Astrocyte of the hippocampus (primary cell): ENCODE measurements at regions not wholly inside any gene's neighbourhood (a gene's known extent, or its start where the extent isn't known, plus 50 kb on each side); places are given as distances from the start of the nearest gene placed in this dataset.
"Not testable (repeated sequence)": the region's sequence is repeated elsewhere in the genome, so short reads cannot be mapped to it uniquely, and the experiment has no call there.

Experiments
- DNase-seq: peaks from one replicate; pipeline ENCODE4 v3.0.0; 2011; ENCODE audit warnings: low read depth, low spot score

DNA sequence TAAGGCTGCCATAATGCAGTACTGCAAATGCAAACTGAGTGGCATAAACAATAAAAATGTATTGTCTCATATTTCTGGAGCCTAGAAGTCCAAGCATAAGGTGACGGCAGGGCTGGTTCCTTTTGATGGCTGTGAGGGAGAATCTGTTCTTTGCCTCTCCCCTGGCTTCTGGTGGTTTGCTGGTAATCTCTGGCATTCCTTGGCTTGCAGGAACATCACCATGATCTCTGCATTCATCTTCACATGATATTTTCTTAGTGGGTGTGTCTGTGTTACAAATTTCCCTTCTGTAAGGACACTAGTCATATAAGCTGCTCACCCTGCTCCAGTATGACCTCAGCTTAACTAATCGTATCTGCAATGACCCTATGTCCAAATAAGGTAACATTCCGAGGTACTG lies 1104.2 kb upstream of the CITED2 start:
- no peak for DNase-seq

DNA sequence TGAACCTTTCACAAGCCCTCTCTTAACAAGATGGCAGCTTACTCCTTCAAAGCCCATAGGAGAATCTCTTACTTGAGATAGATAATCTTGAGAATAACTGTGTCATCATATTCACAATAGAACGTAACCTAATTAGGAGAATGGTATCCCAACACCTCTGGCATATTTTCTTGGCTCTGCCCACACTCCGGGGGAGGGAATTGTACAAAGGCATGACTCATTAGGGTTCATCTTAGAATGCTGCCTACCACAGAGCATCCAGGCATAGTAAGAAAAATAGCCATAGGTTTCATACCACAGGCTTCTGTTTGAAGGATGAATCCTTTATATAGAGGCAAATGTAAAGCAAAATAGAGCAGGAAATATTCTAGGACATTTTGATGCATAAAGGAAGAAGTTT lies 1100.6 kb upstream of the CITED2 start:
- peak; percentile 47 for DNase-seq

DNA sequence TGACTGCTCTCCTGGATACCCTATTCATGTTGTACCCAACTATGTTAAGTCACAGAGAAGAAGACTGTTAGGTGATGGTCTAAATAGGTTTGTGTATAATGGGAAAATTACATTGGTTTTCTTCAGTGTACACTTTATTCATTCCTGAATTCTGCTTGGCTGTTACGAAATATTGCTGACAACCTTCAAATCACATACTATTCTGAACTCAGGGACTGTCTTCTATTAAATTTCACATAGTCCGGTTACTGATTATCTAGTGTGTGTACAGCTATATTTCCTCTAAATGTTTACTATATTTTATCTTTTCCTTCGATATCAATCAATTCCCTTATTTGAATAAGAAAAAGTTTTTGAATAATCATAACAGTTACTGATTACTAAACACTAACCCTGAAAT lies 1090.3 kb upstream of the CITED2 start:
- DNase-seq: no peak

DNA sequence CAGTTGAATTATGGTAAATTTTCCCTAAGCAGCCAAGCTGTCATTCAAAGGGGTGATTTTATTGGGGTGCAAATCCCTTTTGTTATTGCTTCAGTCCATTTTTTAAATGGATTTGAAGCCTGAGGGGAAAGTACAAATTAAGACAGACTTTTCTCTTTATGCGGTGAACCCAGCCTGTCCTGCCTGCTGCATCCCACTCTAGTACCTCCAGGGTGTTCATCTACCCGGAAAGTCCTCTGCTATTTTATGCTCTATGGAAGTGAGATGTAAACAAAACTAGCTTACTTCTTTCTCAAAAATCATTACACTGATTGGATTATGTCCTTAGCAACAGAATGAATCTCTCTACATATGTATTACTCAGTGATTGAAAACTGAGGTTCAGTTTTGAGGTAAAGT lies 1088.9 kb upstream of the CITED2 start:
- no peak for DNase-seq

DNA sequence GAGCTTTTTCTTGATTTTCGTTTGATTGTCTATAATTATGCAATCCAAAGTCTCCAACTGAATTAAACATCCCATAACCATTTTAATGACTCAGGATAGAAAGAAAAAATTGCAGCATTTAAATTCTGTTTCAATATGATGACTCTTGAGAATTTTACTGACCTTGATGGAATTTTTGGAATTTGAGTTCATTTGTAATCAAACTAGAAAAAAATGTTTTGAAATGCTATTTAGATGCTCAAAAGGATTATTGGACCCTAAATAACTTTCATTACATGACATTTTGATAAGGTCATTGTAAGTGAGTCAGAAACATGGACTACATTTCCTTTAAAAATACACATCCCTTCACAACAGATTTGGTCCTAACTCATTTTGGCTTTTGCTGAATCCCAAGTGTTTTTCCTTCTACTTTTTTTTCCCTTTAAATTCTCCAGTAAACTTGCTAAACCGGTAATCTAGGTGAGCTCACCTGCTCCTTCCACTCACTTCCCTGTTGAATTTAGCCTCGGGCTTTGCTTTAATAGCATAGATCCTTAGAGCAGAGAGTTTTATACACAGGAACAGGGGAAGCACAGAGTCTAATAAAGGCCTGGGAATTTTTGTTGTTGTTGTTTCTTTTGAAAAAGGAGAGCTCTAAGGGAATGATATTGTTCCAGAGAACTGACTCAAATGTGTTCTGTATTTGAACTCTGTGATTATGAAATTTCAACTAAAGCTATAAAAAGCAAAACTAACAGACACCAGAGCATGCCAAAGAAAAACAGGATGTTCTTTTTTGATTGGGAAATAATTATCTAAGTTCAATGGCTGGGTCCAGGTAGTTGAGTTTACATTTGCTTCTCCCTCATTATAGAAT lies 1088.2 kb upstream of the CITED2 start:
- DNase-seq: peak; percentile 43

- no peak for DNase-seq
Measured at GRCh38 chr6:140462076-140462452, 1087.6 kb upstream of the CITED2 start.

- DNase-seq: no peak
Measured at GRCh38 chr6:140460267-140460666, 1085.8 kb upstream of the CITED2 start.

DNA sequence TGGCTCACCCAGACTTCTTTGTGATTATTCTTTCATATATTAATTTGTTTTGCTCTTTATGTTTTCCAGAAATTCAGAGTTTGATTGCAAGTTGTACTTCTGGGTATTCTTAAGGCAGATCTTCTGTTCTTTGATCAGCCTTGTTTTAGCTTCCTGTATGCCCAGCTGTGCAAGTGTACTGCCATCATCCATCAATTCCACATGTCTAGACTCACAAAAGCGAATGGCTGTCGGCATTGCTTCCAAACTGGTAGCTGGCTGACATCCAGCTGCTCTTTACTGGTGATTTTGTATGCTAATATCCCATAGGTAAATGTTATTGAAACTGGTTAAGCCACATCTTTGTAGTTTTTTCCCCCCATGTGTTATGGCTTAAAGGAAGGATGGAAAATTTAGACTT lies 1084.8 kb upstream of the CITED2 start:
- no peak for DNase-seq

GRCh38 chr6:140446241-140446640 lies 1071.8 kb upstream of the CITED2 start:
- no peak for DNase-seq

DNA sequence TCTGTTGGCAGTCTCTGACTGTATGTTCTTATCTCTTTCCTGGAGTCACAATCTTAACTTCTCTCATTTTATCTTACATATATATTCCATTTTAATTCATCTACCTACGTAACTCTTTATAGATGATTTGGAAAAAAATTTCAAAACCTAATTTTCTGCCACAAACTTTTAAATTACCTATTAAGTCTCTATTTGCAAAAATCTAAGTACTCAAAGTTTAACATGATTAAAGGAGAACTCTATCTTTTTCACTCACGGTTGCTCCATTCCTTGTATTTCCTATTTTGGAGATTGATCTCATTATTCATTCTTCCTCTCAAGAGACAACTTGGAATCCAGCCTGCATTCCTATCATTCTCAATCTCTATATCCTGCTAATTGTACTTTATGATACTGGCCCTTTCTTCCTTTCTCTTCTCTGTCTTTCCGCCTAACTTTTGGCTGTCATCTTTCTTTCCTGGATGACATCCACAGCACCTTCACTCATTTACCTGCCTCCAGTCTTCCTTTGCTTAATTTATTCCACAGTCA lies 1071.1 kb upstream of the CITED2 start:
- DNase-seq: peak; percentile 75

GRCh38 chr6:140443112-140443511 lies 1068.7 kb upstream of the CITED2 start:
- not testable (repeated sequence) for DNase-seq

DNA sequence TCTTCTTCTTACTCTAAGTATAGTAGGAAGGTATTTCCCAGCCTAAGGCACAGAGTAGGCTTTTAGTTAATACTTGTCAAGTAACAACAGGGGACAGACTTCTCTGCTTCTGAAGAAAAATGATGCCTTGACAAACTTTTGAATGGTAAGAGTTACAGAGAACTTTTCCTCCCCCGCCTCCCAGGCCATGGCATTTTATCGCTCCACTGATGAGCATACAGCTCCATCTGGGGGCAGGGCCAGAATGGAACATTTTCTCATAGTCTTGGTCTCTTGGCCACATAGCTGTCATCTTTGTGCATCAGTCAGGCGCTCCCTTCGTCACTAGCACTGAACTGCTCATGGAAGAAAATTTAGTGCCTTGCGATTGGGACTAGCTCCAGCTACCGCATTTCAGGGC lies 1066.8 kb upstream of the CITED2 start:
- DNase-seq: peak; percentile 61

DNA sequence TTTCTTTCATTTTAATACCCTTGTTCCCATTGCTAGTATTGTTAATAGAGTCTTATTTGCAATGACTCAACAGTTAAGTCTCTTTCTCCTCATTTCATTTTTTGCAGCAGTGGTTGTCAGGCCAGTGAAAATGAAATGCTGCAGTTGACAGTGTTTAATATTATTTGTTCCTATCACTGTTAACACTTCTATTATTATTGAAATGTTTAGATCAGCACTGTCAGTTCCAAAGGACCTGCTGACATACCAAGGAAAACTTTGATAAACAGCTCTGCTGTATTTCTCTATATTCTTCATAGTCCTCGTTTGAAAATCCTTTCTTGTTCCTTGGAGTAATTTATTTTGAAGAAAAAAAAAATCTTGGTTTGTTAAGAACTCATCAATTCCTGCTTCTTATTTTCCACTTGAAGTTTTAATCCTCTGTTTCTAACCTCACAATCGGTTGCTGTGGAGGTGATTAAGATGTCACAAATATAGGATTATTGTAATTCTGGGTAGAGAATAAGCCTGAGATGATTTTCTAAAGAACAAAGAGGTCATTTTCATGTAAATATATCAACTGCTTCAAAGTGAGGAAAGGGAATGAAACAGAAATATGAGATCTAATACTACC lies 1065.9 kb upstream of the CITED2 start:
- no peak for DNase-seq

GRCh38 chr6:140438346-140438735 lies 1063.9 kb upstream of the CITED2 start:
- DNase-seq: no peak

GRCh38 chr6:140437619-140438345 lies 1063.3 kb upstream of the CITED2 start:
- no peak for DNase-seq

GRCh38 chr6:140436023-140436811 lies 1061.8 kb upstream of the CITED2 start:
- peak; percentile 93 for DNase-seq

GRCh38 chr6:140434761-140435160 lies 1060.3 kb upstream of the CITED2 start:
- DNase-seq: no peak

DNA sequence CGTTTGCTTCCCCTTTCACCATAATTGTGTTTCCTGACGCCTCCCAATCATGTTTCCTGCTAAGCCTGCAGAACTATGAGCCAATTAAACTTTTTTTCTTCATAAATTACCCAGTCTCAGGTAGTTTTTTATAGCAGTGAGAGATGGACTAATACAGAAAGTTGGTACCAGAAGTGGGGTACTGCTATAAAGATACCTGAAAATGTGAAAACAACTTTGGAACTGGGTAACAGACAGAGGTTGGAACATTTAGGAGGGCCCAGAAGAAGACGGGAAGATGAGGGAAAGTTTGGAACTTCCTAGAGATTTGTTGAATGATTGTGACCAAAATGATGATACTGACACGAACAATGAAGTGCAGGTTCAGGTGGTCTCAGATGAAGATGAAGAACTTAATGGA lies 1058.6 kb upstream of the CITED2 start:
- DNase-seq: no peak

DNA sequence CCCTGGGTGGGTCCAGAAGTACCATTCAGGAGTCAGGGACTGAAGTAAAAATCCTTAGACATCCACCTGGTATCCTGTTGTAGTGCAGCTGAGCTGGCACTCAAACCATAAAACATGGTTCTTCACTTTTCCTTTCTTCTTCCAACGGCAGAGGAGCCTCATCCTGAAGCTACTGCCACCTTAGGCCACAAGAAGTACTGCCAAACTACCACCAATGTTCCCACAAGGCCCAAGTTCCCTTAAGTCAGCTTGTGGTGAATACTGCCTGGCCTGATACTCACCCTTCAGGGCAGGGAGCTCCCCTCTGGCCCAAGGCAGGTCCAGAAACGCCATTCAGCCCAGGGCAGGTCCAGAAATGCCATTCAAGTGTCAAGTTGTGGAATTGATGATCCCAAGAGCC lies 1053.4 kb upstream of the CITED2 start:
- DNase-seq: no peak

- DNase-seq: no peak
Measured at GRCh38 chr6:140414966-140415620, 1040.6 kb upstream of the CITED2 start.

DNA sequence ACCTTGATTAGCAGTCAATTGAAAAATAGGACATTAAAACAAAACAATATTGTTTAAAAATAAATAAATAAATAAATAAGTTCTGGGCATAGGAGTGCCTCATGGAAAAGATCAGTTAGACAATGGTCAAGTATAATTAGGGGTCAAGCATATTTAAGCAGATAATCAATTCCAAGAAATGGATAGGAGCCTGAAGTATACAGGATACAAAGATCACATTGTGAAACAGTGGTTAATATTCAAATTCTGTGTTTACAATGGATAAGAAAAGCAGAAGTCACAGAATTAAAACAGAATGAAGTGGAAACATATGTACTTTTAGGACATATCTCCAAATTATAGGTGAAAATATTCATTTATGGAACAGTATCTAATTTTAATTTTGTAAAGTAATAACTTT lies 1028.6 kb upstream of the CITED2 start:
- DNase-seq: no peak
